CD14-positive monocyte (primary cell): ENCODE measurements at regions not wholly inside any gene's neighbourhood (a gene's known extent, or its start where the extent isn't known, plus 50 kb on each side); places are given as distances from the start of the nearest gene placed in this dataset.
"Not testable (repeated sequence)": the region's sequence is repeated elsewhere in the genome, so short reads cannot be mapped to it uniquely, and the experiment has no call there.

Experiments used
- DNase-seq, 3 donors: peaks; one replicate each; pipeline ENCODE4 v3.0.0-alpha.2; 2011 to 2022
- H2AFZ ChIP-seq: 2 replicates; pipeline ENCODE4 v1.6.0; 2012; ENCODE audit warnings: mild to moderate bottlenecking, low read depth, low read length, inconsistent platforms; ENCODE audit not compliant: insufficient read depth, poor library complexity, severe bottlenecking
- H3K27ac ChIP-seq, 2 donors: 1 replicate in 1 of 2; 2 replicates in 1 of 2; pipeline ENCODE4 v1.5.1; 2012 to 2013; ENCODE audit warnings: low read length in 2 of 2, control low read depth in 1 of 2, inconsistent platforms in 1 of 2, low read depth in 1 of 2, mild to moderate bottlenecking in 1 of 2
- H3K27me3 ChIP-seq, 2 donors: one replicate each; pipeline versions ENCODE4 v1.6.0 to v1.6.1; 2011 to 2013; ENCODE audit warnings: low read length in 2 of 2; ENCODE audit not compliant: control insufficient read depth in 2 of 2, insufficient read depth in 2 of 2
- H3K36me3 ChIP-seq, 2 donors: replicated peaks in 1 of 2; 1 replicate in 1 of 2; 2 replicates in 1 of 2; pipeline versions ENCODE4 v1.5.1 to v1.6.1; 2012 to 2013; ENCODE audit warnings: low read length in 2 of 2, control low read depth in 1 of 2, inconsistent platforms in 1 of 2, mild to moderate bottlenecking in 1 of 2; ENCODE audit not compliant: insufficient read depth in 2 of 2, control insufficient read depth in 1 of 2
- H3K4me1 ChIP-seq, 2 donors: 1 replicate in 1 of 2; 2 replicates in 1 of 2; pipeline versions ENCODE4 v1.5.1 to v1.6.1; 2012 to 2013; ENCODE audit warnings: low read length in 2 of 2, control low read depth in 1 of 2, inconsistent platforms in 1 of 2, mild to moderate bottlenecking in 1 of 2, moderate library complexity in 1 of 2; ENCODE audit not compliant: insufficient read depth in 2 of 2, control insufficient read depth in 1 of 2
- H3K4me2 ChIP-seq: replicated peaks from 2 replicates; pipeline ENCODE3; 2012; ENCODE audit warnings: low read length, moderate library complexity, mild to moderate bottlenecking; ENCODE audit not compliant: poor library complexity, severe bottlenecking; ENCODE audit errors: extremely low read depth
- H3K4me3 ChIP-seq, 3 experiments: fragments of 200-600 bp in 1 of 3; sonication (generic) in 1 of 3; replicated peaks in 1 of 3; 1 replicate in 2 of 3; 2 replicates in 1 of 3; pipeline ENCODE4 v1.5.1; 2011 to 2013; ENCODE audit warnings: low read length in 3 of 3, mild to moderate bottlenecking in 3 of 3, control low read depth in 2 of 3, low read depth in 2 of 3, inconsistent platforms in 1 of 3, moderate library complexity in 1 of 3
- H3K79me2 ChIP-seq: 2 replicates; pipeline ENCODE4 v1.6.0; 2012; ENCODE audit warnings: mild to moderate bottlenecking, control low read depth, inconsistent platforms, low read length, moderate library complexity; ENCODE audit not compliant: insufficient read depth
- H3K9ac ChIP-seq: 2 replicates; pipeline ENCODE4 v1.6.0; 2017; ENCODE audit warnings: low read length, mild to moderate bottlenecking; ENCODE audit not compliant: insufficient read depth, poor library complexity, severe bottlenecking
- H3K9me3 ChIP-seq, 2 donors: replicated peaks in 1 of 2; 1 replicate in 1 of 2; 2 replicates in 1 of 2; pipeline versions ENCODE4 v1.5.1 to v1.6.1; 2012 to 2013; ENCODE audit warnings: low read length in 2 of 2, control low read depth in 1 of 2; ENCODE audit not compliant: control insufficient read depth in 1 of 2, insufficient read depth in 1 of 2
- H4K20me1 ChIP-seq: 2 replicates; pipeline ENCODE4 v1.6.0; 2012; ENCODE audit warnings: mild to moderate bottlenecking, low read length, control low read depth, moderate library complexity; ENCODE audit not compliant: insufficient read depth
- H3K27ac Mint-ChIP-seq, 7 donors: one replicate each; pipeline ENCODE4 v1.8.0; 2020; ENCODE audit warnings: mild to moderate bottlenecking in 7 of 7, mixed read lengths in 7 of 7, moderate library complexity in 6 of 7, inconsistent platforms in 2 of 7
- H3K27me3 Mint-ChIP-seq, 3 donors: one replicate each; pipeline ENCODE4 v1.8.0; 2021 to 2022; ENCODE audit warnings: low read depth in 3 of 3, mild to moderate bottlenecking in 3 of 3, mixed read lengths in 3 of 3, moderate library complexity in 3 of 3, inconsistent platforms in 1 of 3
- H3K36me3 Mint-ChIP-seq, 2 donors: one replicate each; pipeline ENCODE4 v1.8.0; 2020; ENCODE audit warnings: mixed read lengths in 2 of 2, inconsistent platforms in 1 of 2, mild to moderate bottlenecking in 1 of 2
- H3K4me1 Mint-ChIP-seq: one replicate; pipeline ENCODE4 v1.8.0; 2020; ENCODE audit warnings: mild to moderate bottlenecking, mixed read lengths
- H3K4me3 Mint-ChIP-seq, 2 donors: one replicate each; pipeline ENCODE4 v1.8.0; 2020; ENCODE audit warnings: mild to moderate bottlenecking in 2 of 2, mixed read lengths in 2 of 2, moderate library complexity in 1 of 2
- H3K9me3 Mint-ChIP-seq, 7 donors: one replicate each; pipeline ENCODE4 v1.8.0; 2020 to 2022; ENCODE audit warnings: mixed read lengths in 7 of 7, mild to moderate bottlenecking in 6 of 7, moderate library complexity in 6 of 7, inconsistent platforms in 2 of 7
- CTCF ChIP-seq: fragments of 200-600 bp; IDR thresholded peaks from one replicate; pipeline ENCODE4 v1.8.0; 2022; ENCODE audit warnings: antibody characterized with exemption, mild to moderate bottlenecking
- whole genome bisulfite sequencing: methylation state at CpG from one replicate; pipeline ENCODE4 v1.1.5; 2013; ENCODE audit warnings: missing lambda C conversion rate; ENCODE audit not compliant: insufficient coverage; 5-methylcytosine and 5-hydroxymethylcytosine counted together
- intact Hi-C, 2 donors: fragments of 100-400 bp; cut with micrococcal nuclease; formaldehyde crosslinking; loops; one replicate each; pipeline versions ENCODE4 v1.15.0 to v1.15.1; 2023

GRCh38 chr5:40440746-40441145 is 239.0 kb upstream of the PTGER4 start:
- Mint-ChIP-seq H3K9me3 (peaks cover 7 to 19% (median 13%) of the 10 kb centered on the region in 7 donors), H3K27ac (no peak overlapping the region), H3K27me3 (no peaks in the 10 kb centered on the region), H3K4me1 (peaks cover 31% of the 10 kb centered on the region), H3K4me3 (no peak overlapping the region), H3K36me3 (peaks cover 2 to 4% of the 10 kb centered on the region in 2 donors)
- H3K79me2 ChIP-seq, result no peaks in the 10 kb centered on the region
- no CpG with 5 or more reads among the region's 1 CpG for WGBS
- peaks cover 2 to 10% of the 10 kb centered on the region in 2 donors for H3K9me3 ChIP-seq
- no peaks in the 10 kb centered on the region for H3K36me3 ChIP-seq
- no peak for TF ChIP-seq CTCF
- no peaks in the 10 kb centered on the region for H4K20me1 ChIP-seq
- H2AFZ ChIP-seq, result no peak overlapping the region
- H3K27ac ChIP-seq, result no peak overlapping the region
- H3K4me3 ChIP-seq, result no peak overlapping the region
- no peak overlapping the region for H3K4me2 ChIP-seq
- H3K27me3 ChIP-seq, result no peaks in the 10 kb centered on the region
- DNase-seq, result peak in 1 of 3 donors; percentile 36
- H3K9ac ChIP-seq, result no peak overlapping the region
- intact Hi-C loops, result no loop called here
- H3K4me1 ChIP-seq, result peaks cover 26 to 27% of the 10 kb centered on the region in 2 donors

- H3K27ac ChIP-seq, H3K27me3 ChIP-seq, DNase-seq, H3K36me3 ChIP-seq, H2AFZ ChIP-seq, H3K9me3 ChIP-seq, H3K79me2 ChIP-seq, H4K20me1 ChIP-seq, H3K27me3 Mint-ChIP-seq, H3K4me3 Mint-ChIP-seq, H3K4me3 ChIP-seq, H3K9ac ChIP-seq, H3K36me3 Mint-ChIP-seq, H3K4me2 ChIP-seq: not testable (repeated sequence)
- H3K4me1 ChIP-seq, result peaks cover 26 to 27% of the 10 kb centered on the region in 2 donors
- Mint-ChIP-seq H3K9me3 (peaks cover 0 to 11% (median 4%) of the 10 kb centered on the region in 7 donors), H3K4me1 (peaks cover 32% of the 10 kb centered on the region), H3K27ac (peak overlapping the region in 6 of 7 donors; percentile 40 to 73 (median 58))
- WGBS, result no CpG with 5 or more reads among the region's 3 CpGs
- TF ChIP-seq CTCF, result peak; percentile 14
- intact Hi-C loops, result loop anchor here (5.0 to 10.0 kb wide), 4 partner anchors 37 to 246 kb away; no protein-coding TSS in a partner anchor
Measured at GRCh38 chr5:40439103-40439502, 240.6 kb upstream of the PTGER4 start.

- not testable (repeated sequence) for H2AFZ ChIP-seq, H3K79me2 ChIP-seq, H3K27me3 ChIP-seq, H3K9me3 ChIP-seq, H3K27me3 Mint-ChIP-seq, H3K4me2 ChIP-seq, H3K4me3 ChIP-seq, H3K9ac ChIP-seq, H3K27ac ChIP-seq, H4K20me1 ChIP-seq, DNase-seq, H3K36me3 Mint-ChIP-seq, H3K36me3 ChIP-seq, H3K4me3 Mint-ChIP-seq, H3K9me3 Mint-ChIP-seq
- Mint-ChIP-seq H3K27ac (peak overlapping the region in 5 of 7 donors; percentile 45 to 73 (median 58)), H3K4me1 (peaks cover 32% of the 10 kb centered on the region)
- H3K4me1 ChIP-seq, result peaks cover 26 to 27% of the 10 kb centered on the region in 2 donors
- intact Hi-C loops, result loop anchor here (5.0 to 10.0 kb wide), 4 partner anchors 36 to 246 kb away; no protein-coding TSS in a partner anchor
- 98% methylated on average over 23 of the region's 26 CpGs for whole genome bisulfite sequencing
Measured at GRCh38 chr5:40438646-40439045, 241.1 kb upstream of the PTGER4 start.
